ENCODE measurements at regions not wholly inside any gene's neighbourhood (a gene's known extent, or its start where the extent isn't known, plus 50 kb on each side); places are given as distances from the start of the nearest gene placed in this dataset.
A peak's percentile ranks its signal among the peaks of the same experiment; 100 is the strongest.

DNA sequence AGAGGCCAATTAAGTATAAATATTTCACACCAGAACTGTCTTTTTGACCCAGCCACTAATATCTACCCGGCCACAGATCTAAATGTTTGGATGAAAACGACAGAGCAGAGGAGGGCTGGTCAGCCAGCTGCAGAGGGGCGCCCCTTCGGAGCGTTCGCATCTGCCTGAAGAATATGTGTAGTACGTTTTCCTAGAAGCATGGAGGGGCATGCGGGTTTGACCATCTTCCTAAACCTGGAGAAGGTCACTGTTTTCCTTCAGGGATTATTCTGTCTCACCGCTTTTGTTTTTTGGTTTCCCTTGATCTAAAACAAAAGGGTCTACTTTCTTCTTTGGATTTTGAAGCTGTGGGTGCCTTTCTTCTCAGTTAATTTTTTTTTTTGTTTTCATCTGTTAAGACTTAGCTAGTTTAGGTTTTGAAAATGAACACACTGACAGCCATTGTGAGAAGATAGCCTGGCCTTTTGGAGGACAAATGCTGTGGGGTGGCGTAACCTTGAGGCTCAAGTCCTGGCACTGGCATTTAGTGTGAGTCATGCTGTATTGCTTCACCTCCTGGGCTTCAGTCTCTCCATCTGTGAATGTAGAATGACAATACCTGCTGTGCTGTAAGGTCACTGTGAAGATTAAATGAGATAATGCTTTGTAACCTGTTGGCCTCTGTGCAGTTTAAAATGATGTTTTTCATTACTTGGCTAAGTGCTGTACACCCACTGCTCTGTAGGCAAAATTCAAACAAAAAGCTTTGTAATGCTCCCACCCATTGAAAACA, 74.1 kb upstream of the IRF2BP2 start:
- no peak for DNase-seq

DNA sequence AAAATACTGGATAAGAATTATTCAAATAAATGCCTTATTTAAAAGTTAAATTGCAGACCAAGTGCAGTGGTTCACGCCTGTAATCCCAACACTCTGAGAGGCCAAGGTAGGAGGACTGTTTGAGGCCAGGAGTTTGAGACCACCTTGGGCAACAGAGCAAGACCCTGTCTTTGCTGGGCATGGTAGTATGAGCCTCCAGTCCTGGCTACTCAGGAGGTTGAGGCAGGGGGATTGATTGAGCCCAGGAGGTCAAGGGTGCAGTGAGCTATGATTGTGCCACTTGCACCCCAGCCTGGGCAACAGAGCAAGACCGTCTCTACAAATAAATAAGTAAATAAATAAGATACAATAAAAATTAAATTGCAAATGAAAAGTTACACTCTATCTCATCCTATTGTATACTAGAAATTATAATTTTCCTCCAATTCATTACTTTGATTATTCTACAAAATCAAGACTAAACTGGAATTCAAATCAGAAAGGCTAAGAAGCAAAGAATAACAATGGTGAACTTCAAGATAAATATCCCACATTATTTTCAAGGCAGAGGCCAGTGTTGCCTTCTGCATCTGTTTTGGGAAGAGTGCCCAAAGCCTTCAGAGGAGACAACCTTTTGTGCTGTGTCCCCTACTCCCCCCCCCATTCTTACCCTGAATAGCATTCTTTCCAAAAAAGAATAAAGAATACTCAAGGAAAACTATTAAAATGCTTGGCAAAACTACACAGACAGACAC, 73.3 kb upstream of the IRF2BP2 start:
- DNase-seq: no peak

DNA sequence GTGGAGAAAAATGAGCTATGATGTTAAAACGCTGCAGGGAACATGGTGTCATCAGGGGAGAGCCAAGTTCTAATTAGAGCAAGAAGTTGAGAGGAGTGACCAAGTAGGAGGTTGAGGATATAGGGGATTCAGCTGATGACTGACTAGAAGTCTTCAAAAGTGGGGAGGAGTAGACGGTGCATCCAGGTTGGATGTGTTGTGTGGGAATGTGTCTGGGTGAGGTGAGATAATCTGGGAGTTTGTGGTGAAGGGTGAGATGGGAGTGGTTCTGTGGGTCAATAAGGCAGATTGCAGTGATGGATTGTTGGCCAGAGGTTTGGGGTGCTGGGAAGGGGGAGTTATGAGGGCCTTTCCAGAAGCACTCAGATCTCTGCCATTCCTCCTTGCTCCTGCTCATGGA, 72.0 kb upstream of the IRF2BP2 start:
- DNase-seq: no peak

DNA sequence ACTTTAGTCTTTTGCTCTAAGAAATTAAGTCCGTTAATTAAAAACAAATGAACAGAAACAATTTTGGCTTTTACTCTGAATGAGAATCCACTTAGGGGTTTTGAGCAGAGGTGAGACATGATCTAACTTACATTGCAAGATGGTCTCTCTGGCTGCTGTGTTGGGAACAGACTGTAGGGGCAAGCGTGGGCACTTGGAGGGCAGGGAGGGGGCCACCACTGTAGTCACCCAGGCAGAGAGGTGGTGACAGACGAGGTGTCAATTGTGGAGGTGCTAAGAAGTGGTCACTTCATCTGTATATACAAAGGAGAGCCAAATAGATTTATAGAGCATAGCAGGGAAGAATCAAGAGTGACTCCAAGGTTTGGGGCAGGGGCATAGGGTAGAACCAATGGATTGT, 71.1 kb upstream of the IRF2BP2 start:
- DNase-seq: no peak

DNA sequence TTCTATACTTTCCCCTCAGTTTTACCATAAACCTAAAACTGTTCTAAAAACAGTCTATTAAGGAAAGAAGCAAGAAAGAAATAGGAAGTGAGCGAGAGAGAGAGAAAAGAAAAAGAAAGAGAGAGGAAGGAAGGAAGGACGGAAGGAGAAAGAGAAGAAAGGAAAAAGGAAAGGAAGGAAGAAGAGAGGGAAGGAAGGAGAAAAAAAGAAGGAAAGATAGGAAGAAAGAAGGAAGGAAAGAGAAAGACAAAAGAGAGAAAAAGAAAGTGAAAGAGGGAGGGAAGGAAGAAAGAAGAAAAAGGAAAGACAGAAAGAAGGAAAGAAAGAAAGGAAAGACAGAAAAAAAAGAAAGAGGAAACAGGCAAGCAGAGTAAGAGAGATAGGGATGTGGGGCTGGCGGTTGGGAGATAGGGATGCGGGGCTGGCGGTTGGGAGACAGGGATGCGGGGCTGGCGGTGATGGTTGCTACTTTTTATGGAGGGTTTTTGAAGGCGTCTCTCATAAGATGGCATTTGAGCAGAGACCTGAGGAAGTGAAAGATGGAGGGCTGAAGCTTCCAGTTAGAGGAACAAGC, 70.4 kb upstream of the IRF2BP2 start:
- DNase-seq: no peak

DNA sequence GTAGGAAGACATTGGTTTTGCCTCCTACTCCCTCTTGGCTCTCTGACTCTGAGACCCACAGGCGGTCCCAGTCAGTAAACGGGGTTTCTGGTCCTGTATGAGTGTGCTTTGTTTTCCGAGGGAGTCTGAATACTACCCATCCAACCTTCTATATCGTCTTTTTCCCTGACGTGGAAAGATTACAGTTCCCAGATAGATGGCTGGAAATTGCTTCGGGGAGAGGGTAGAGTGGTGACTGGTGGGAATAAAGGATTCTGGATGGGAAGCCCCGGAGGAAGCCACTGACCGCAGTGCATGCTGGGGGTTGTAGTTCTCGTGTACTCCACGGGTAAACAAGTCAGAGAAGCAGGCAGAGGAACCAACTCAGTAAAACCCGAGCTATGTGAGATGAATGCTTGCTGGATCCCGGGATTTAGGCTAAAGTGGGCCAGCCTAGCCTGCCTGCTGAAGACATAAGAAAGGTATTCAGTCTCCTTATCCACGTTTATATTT, 66.2 kb upstream of the IRF2BP2 start:
- peak; percentile 92 for DNase-seq

DNA sequence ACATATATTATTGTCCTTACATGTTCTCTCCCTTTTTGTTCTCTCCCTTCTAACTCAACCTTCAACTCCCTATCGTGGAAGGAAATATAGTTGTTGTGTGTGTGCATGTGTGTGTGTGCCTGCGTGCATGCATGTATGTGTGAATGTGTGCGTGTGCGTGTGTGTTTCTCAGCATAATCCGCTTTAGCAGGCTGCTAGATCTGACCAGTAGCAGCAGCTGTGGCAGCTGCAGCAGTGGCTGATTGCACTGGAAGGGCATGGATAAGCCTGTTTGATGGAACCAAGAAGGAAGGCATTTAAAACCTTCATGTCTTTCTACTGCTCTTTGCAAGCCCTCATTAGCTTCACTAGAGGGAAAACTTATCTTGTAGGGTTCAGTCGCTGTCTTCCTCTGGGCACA, 65.6 kb upstream of the IRF2BP2 start:
- peak; percentile 65 for DNase-seq

DNA sequence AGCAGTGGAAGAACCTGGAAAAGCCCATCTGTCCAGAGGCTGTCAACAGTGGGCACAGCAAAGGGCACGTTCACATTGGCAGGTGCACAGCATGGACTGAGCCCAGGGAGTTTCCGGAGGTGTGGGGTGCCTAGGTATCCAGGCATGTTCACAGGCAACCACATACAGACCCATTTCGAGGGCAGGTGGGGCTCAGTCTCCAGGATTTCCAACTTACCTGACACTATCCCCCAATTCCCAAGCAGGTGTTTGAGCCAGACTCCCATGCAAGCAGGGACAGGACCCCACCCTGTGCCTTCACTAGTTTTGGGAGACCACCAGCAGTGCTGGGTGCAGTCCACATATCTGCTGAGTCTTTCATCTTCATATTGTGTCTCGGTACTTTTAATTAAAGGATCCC, 65.0 kb upstream of the IRF2BP2 start:
- DNase-seq: no peak

DNA sequence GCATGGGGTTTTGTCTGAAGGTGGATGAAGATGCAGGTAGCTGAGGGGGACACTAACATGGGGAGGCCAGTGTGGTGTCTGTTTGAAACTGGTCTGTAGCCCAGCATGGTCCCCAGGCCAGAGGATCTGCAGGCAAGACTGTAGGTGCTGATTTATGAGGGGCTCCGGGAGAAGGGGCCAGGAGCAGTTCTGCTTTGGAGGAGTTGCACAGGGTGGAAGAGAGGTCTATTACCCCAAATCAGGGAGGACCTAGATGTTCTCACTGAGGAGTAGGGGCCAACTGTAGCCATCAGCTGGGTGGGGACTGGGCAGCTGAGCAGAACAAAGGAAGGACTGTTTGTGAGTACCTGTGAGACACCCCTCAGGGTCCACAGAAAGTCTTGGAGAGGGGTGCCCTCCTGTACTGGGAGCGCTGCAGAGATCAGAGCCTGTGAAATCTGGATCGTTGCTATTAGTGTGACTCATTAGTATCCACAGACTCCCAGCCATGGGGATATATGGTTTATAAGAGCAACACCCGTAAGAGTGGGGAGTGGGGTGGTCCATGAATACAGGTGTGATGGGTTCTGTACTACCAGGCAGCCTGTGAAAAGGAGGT, 64.3 kb upstream of the IRF2BP2 start:
- DNase-seq: no peak

DNA sequence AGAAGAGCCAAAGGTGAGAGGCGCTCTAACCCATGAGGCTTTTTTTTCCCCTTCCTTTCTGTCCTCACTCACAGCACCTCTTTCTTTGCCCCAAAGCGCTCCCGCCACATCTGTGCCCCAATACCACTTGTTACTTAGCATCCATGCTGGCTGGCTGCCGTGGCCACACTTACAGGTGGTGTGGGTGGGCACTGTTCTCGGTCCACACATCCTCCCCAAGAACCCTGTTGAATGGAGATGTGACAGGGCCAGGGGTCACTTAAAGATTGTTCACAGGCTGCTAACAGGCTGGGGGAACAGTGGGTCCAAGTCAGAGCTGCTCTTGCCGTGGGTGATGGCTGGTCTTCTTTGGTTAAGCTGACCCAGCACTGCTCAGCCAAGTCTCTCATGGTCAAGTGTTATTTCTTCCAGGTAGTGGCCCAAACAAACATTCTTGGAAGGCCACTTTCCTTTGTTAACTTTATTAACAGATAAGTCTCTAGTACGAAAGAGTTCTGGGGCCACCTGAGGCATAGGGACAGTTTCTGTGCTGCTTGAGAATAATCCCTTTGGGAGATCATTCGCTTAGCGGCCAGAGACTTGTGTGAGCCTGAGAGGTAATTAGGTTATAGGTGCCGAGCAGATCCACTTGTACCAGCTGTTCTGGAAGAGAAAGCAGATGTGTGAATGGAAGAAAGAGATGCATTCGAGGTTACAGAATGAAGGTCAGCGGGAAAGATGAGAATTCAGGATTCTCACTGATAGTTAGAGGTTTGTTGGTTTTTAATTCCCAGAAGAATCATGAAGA, 62.6 kb upstream of the IRF2BP2 start:
- no peak for DNase-seq

DNA sequence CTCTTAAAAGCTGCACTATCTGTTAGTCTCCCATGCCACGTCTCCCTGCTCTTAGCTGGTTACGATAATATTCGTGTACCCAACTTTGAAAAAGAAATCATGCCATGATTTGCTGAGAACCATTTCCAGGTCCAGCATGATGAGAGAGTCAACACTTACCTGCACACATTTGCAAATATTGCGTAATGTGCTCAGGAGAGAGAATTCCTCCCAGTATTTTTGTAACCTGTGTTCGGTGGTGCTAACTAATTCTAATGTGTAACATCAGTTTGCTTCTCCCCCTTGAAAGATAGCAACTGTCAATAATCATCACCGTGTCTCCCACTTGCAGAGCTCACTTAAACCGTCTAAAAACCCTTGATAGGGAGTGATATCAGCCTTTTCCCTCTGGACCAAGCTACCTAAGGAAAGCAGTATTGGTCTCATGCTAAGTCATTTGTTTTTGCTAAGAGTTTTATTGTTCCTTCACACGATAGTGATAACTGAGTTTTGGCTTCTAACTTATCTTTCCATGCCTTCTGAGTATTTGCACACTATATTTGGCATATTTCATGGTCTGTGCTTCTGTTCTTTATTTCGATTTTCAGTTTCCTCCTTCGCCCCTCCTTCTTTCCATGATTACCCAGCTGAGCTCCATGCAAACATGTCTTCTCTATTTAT, 61.1 kb upstream of the IRF2BP2 start:
- no peak for DNase-seq

DNA sequence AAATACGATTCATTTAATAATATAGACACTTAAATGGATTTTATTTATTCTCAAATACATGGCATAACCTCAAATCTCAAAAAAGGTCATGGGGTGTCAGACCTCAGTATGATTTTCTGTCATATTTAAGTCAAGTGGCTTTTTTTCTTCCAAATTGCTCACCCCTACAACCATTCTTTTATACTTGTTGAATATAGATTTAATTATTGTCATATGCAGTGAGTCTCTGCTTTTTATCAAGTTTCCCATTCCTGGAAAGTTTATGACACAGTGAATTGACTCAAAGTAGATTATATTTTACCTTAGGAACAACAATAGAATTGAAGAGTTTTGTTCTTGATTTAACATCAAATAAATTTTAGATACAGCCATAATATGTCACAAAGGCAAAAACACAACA, 59.5 kb upstream of the IRF2BP2 start:
- DNase-seq: no peak

DNA sequence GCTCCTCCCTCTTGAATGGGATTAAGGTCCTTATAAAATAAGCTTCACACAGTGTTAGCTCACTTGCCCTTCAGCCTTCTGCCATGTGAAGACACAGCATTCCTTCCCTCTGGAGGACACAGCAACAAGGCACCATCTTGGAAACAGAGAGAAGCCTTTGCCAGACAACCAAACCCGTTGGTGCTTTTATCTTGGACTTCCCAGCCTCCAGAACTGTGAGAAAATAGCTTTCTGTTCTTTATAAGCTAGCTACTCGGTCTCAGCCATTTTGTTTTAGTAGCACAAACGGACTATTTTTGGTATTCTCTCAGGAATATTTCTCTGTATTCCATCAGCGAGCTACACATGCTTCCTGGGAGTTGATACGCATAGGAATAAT, 58.6 kb upstream of the IRF2BP2 start:
- DNase-seq: no peak

DNA sequence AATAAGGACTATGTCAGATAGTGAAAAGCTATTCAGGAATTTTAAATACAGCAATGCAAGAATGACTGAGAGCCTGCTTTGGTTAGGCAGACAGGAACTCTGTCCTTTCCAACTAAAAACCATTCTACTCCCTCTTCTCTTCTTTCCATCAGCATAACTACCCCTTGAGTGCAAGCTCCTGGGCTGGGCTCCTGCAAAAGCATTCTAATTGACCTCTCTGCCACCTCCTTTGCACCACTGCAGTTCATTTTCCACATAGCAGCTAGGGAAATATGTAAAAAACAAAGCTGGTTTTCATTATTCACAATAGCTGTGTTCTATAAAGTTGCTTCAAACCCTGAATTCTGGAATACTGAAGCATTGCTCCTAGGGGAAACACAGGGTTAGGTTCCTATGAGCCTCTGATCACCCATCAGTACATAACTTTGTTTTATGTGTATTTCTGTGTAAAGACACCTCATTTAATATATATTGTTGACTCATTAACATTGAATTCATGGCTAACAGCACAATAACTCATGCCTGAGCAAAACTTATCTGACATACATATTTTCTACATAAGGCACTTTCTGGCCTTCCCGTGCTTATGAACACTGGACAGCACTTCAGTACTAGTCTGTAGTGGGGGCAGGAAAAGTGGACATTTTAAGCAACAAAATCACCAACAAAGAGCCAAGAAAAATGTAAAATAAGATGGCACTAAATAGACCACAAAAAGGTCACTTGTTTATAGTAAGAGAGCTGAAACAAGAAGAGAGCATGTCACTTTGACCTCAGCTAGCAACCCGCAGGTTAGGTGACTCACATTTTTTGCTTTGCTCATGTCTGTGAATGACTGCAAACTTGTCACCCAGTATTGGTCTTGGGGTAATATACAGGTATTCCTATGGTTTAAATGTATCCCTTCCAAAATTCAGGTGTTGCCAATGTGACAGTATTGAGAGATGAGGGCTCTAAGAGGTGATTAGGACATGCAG, 57.9 kb upstream of the IRF2BP2 start:
- DNase-seq: no peak

DNA sequence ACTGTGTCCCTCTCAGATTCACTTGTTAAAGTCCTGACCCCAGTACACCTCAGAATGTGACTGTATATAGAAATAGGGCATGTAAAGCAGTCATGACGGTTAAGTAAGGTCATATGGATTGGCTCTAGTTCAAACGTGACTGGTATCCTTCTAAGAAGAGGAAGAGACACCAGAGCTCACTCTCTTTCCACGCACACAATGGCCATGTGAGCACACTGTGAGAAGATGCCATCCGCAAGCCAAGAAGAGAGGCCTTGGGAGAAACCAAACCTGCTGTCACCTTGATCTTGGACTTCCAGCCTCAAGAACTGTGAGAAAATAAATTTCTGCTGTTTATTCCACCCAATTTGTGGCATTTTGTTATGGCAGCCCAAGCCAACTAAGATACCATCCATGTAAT, 56.8 kb upstream of the IRF2BP2 start:
- DNase-seq: no peak

DNA sequence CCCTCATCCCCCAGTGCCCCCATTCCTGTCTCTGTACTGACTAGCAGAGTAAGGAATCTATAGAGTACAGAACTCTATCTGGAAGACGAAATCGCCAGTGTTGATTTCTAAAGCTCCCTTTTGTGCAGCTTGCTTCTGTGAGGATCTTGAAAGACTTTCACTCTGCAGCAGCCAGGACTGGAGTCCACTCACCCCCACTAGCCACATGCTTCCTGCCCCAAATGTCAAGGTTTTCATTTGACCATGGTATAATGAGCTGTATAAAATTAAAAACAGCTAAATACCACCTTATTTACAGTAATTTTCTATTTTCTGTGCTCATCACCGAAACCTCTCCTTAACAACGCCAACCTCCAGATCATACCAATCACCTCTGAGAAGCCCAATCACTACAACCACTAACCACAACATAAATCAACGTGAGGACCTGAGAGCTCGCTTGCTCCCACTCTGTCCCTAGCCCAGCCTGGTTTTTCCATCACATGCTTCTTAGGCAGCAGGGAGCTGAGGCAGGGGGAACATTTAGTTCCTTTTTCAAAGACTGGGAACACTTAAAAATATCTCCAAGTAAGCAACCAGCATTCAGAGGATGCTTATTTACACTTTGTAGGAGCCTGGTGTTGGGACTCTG, 56.1 kb upstream of the IRF2BP2 start:
- no peak for DNase-seq

DNA sequence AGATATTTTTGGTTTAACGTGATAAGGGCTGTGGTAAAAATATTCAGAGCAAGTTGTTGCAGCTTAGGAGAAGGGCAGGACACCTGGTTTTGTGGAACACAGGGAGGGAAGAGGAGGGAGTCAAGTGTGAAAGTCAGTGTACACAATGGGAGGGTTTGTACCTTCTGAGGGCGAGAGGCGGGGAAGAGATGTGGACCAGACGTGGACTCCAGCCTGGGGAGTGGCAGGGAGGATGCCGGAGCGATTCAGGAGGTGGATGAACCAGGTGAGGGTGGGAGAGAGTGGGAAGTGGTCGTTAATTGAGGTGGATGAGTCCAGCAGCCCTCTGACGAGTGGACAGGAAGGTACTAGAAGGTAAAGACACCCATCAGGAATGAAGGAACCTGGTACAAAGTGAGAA, 52.2 kb upstream of the IRF2BP2 start:
- no peak for DNase-seq

DNA sequence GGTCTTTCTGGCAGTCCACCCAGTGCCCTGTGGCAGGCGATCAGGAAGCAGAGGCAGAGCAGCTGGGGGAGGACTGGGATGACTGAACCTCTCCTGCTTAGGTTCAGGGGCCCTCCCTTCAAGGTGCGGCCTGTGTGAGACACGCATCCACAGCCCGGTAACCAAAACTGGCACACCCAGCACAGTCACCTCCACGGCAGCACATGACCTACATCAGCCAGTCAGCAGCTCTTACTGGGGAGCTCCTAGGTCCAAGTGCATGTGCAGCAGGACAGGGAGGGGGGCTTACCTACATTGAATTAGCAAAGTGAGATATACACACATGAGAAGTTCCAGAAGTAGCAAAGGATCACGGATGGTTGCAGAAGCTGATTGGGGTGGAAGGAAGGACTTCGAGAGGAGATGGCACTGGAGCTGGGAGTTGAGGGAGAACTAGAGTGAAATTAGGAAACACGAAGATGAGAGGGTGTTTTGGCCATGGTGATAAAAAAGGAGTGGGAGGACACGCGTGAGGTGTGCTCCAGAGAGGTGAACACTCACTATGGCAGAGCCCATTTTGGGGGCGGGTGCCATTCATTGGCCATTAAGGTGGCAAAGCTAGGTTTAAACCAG, 51.4 kb upstream of the IRF2BP2 start:
- no peak for DNase-seq

DNA sequence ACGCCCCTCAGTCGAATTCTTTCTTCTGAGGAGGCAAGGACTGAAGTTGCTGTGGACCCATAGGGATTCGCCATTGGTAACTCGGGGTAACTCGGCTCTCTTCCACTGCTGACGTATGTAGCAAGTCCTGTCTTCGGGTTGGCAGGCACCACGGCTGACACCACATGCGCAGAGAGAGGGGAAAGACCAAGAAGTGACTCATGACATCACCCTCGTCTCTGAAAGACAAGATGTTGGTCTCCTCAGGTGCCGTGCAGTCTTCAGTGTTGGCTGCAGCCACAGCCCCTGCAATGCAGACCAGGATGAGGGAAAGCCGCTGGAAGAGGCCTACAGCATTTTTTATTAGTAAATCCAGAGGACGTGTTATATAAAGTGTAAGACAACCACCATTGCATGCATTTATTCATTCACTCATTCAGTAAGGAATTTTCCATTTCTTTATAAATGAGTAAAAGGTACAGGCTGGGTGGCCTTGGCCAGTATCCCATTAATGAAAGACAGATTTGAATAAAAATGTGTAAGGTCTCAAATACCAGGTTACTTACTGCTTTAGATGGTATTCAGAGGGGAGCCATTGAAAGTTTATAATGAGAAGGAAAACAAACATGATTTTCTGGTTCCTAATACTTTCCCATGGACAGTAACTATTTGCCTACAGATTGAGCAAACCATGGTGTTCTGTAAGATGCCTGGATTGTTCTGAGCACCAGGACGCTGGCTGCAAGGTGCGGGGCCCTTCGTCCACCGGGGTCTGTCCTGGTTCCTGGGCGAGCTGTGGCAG, 50.7 kb upstream of the IRF2BP2 start:
- DNase-seq: no peak
